ENCODE measurements at regions not wholly inside any gene's neighbourhood (a gene's known extent, or its start where the extent isn't known, plus 50 kb on each side); places are given as distances from the start of the nearest gene placed in this dataset.

DNA sequence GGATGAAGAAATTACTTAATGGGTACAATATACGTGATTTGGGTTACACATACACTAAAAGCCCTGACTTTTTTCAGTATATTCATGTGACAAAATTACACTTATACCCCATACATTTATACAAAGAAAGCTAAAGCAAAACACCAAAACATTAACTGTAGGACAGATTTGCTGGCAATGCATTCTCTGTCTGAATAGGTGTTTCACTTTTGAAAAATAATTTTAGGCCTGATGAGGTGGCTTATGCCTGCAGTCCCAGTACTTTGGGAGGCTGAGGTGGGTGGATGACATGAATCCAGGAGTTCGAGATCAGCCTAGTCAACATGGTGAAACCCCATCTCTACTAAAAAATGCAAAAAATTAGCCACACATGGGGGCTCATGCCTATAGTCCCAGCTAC lies 301.5 kb upstream of the FAM98A start:
- no peaks in the 10 kb centered on the region for H3K27me3 ChIP-seq (ENCODE audit: insufficient read depth, low read length)
- Mint-ChIP-seq H3K4me1 (ENCODE audit: low read depth, unreplicated experiment) (no peaks in the 10 kb centered on the region), H3K36me3 (ENCODE audit: low read depth, unreplicated experiment) (no peaks in the 10 kb centered on the region), H3K27me3 (ENCODE audit: low read depth, unreplicated experiment) (no peaks in the 10 kb centered on the region), H3K27ac (ENCODE audit: unreplicated experiment) (no peak overlapping the region), H3K4me3 (ENCODE audit: unreplicated experiment) (no peak overlapping the region), H3K9me3 (ENCODE audit: unreplicated experiment) (no peaks in the 10 kb centered on the region)
- no peaks in the 10 kb centered on the region for H3K79me2 ChIP-seq (ENCODE audit: insufficient read depth, low read length)
- H2AFZ ChIP-seq (ENCODE audit: low read depth, low read length), result no peak overlapping the region
- no peaks in the 10 kb centered on the region for H3K36me3 ChIP-seq (ENCODE audit: insufficient read depth, low read length)
- H3K4me2 ChIP-seq (ENCODE audit: low read length), result no peak overlapping the region
- no peaks in the 10 kb centered on the region for H4K20me1 ChIP-seq (ENCODE audit: insufficient read depth, low read length)
- H3K4me1 ChIP-seq (ENCODE audit: insufficient read depth, low read length), result no peaks in the 10 kb centered on the region
- FAIRE-seq (no peak), DNase-seq (ENCODE audit: low read depth) (no peak)
- H3K27ac ChIP-seq (ENCODE audit: low read depth, low read length), result no peak overlapping the region
- H3K9me3 ChIP-seq (ENCODE audit: insufficient read depth, low read depth, low read length), result no peaks in the 10 kb centered on the region
- TF ChIP-seq, protein P1, sequence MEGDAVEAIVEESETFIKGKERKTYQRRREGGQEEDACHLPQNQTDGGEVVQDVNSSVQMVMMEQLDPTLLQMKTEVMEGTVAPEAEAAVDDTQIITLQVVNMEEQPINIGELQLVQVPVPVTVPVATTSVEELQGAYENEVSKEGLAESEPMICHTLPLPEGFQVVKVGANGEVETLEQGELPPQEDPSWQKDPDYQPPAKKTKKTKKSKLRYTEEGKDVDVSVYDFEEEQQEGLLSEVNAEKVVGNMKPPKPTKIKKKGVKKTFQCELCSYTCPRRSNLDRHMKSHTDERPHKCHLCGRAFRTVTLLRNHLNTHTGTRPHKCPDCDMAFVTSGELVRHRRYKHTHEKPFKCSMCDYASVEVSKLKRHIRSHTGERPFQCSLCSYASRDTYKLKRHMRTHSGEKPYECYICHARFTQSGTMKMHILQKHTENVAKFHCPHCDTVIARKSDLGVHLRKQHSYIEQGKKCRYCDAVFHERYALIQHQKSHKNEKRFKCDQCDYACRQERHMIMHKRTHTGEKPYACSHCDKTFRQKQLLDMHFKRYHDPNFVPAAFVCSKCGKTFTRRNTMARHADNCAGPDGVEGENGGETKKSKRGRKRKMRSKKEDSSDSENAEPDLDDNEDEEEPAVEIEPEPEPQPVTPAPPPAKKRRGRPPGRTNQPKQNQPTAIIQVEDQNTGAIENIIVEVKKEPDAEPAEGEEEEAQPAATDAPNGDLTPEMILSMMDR (IDR thresholded peaks at IDR 0.05; ENCODE audit: insufficient read depth, low read depth, low read length), result no peak
- H3K4me3 ChIP-seq (ENCODE audit: insufficient read depth, low read depth, low read length), result no peak overlapping the region
- no peak overlapping the region for H3K9ac ChIP-seq (ENCODE audit: low read length)

DNA sequence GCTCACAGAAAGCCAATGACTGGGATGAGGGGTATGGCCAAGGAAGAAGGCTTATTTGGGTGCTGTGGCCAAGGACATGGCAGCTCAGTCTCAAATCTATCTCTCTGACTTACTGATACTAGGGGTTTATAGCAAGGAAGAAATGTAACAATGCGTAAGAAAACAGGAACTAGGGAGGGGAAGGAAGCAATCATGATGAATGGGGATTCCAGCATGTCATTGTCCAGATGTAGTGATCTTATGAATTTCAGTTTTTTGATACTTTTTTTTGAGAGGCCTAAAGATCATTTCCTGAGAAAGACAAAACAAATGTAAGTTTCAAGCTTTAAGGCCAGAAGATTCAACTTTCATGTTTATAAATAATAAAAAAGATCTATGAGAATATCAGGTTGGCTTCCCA lies 298.6 kb upstream of the FAM98A start:
- Mint-ChIP-seq H3K9me3 (ENCODE audit: unreplicated experiment) (no peaks in the 10 kb centered on the region), H3K4me1 (ENCODE audit: low read depth, unreplicated experiment) (no peaks in the 10 kb centered on the region), H3K27me3 (ENCODE audit: low read depth, unreplicated experiment) (no peaks in the 10 kb centered on the region), H3K36me3 (ENCODE audit: low read depth, unreplicated experiment) (no peaks in the 10 kb centered on the region), H3K27ac (ENCODE audit: unreplicated experiment) (no peak overlapping the region), H3K4me3 (ENCODE audit: unreplicated experiment) (no peak overlapping the region)
- H3K27ac ChIP-seq (ENCODE audit: low read depth, low read length), result no peak overlapping the region
- no peaks in the 10 kb centered on the region for H3K36me3 ChIP-seq (ENCODE audit: insufficient read depth, low read length)
- H2AFZ ChIP-seq (ENCODE audit: low read depth, low read length), result no peak overlapping the region
- DNase-seq (ENCODE audit: low read depth) (no peak), FAIRE-seq (no peak)
- no peak overlapping the region for H3K4me3 ChIP-seq (ENCODE audit: insufficient read depth, low read depth, low read length)
- H3K9me3 ChIP-seq (ENCODE audit: insufficient read depth, low read depth, low read length), result no peaks in the 10 kb centered on the region
- no peaks in the 10 kb centered on the region for H3K27me3 ChIP-seq (ENCODE audit: insufficient read depth, low read length)
- no peaks in the 10 kb centered on the region for H3K4me1 ChIP-seq (ENCODE audit: insufficient read depth, low read length)
- no peak overlapping the region for H3K9ac ChIP-seq (ENCODE audit: low read length)
- H3K79me2 ChIP-seq (ENCODE audit: insufficient read depth, low read length), result no peaks in the 10 kb centered on the region
- no peak overlapping the region for H3K4me2 ChIP-seq (ENCODE audit: low read length)
- TF ChIP-seq EZH2 (IDR thresholded peaks at IDR 0.05; ENCODE audit: insufficient read depth, low read length), result no peak
- TF ChIP-seq, protein P1 (IDR thresholded peaks at IDR 0.05; ENCODE audit: insufficient read depth, low read depth, low read length), result no peak
- no peaks in the 10 kb centered on the region for H4K20me1 ChIP-seq (ENCODE audit: insufficient read depth, low read length)

DNA sequence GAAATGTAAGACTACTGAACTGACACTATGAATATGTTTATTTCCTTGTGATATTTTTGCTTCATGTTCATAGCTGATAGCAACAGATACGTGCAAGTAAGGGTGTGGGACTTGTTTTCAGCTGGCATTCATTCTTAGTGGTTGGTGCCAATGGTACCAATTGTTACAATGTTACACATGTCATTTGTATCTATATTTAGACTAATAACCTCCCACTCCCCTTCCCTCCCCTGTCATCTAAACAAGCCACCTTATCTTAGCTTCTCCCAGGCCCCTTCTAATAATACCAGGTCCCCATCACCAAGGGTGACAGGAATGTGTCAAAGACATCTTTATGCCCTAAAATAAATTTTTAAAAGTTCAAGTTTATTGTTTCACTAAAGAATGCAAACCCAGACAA lies 294.7 kb upstream of the FAM98A start:
- Histone ChIP-seq H3K79me2 (ENCODE audit: insufficient read depth, low read length) (no peaks in the 10 kb centered on the region), H3K9me3 (ENCODE audit: insufficient read depth, low read depth, low read length) (no peaks in the 10 kb centered on the region), H3K4me3 (ENCODE audit: insufficient read depth, low read depth, low read length) (no peak overlapping the region), H3K4me2 (ENCODE audit: low read length) (no peak overlapping the region), H3K4me1 (ENCODE audit: insufficient read depth, low read length) (no peaks in the 10 kb centered on the region), H3K36me3 (ENCODE audit: insufficient read depth, low read length) (no peaks in the 10 kb centered on the region), H2AFZ (ENCODE audit: low read depth, low read length) (no peak overlapping the region), H3K27ac (ENCODE audit: low read depth, low read length) (no peak overlapping the region), H3K9ac (ENCODE audit: low read length) (no peak overlapping the region), H3K27me3 (ENCODE audit: insufficient read depth, low read length) (no peaks in the 10 kb centered on the region), H4K20me1 (ENCODE audit: insufficient read depth, low read length) (no peaks in the 10 kb centered on the region)
- TF ChIP-seq, protein P1 (IDR thresholded peaks at IDR 0.05; ENCODE audit: insufficient read depth, low read depth, low read length), result no peak
- TF ChIP-seq EZH2 (IDR thresholded peaks at IDR 0.05; ENCODE audit: insufficient read depth, low read length), result no peak
- Mint-ChIP-seq H3K36me3 (ENCODE audit: low read depth, unreplicated experiment) (no peaks in the 10 kb centered on the region), H3K9me3 (ENCODE audit: unreplicated experiment) (no peaks in the 10 kb centered on the region), H3K4me1 (ENCODE audit: low read depth, unreplicated experiment) (no peaks in the 10 kb centered on the region), H3K4me3 (ENCODE audit: unreplicated experiment) (no peak overlapping the region), H3K27me3 (ENCODE audit: low read depth, unreplicated experiment) (no peaks in the 10 kb centered on the region), H3K27ac (ENCODE audit: unreplicated experiment) (no peak overlapping the region)
- FAIRE-seq (no peak), DNase-seq (ENCODE audit: low read depth) (no peak)
